ENCODE measurements at regions not wholly inside any gene's neighbourhood (a gene's known extent, or its start where the extent isn't known, plus 50 kb on each side); places are given as distances from the start of the nearest gene placed in this dataset.

DNA sequence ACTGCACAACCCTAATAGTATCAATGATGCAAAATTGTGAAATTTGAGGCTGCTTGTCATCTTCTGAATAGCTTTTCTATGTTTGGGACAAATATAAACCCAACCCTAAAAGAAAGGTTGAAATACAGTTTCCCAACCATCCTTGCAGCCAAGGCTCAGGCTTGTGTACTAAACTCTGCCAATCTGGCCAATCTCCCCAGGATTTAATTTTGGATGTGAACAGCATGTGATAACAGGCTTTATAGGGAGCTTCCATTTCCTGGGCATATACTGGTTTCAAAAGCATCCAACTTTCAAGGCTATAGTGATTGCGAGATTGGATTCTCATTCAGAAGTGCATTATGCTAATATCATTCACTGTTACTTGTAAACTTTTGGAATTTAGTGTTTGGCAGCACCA is 55.7 kb upstream of the MUCL1 start:
- FAIRE-seq, result no peak
- POLR2A ChIA-PET (ENCODE audit: partially characterized antibody), result interaction anchor here (1.2 kb wide), 1 partner anchor 9 kb away, joined by 3 read pairs; no protein-coding TSS in a partner anchor

More for the DNA sequence above, 55.7 kb upstream of the MUCL1 start:
- H3K9ac ChIP-seq (replicated peaks in 1 of 4; ENCODE audit: extremely low read depth in 1 of 4, low read depth in 3 of 4, low read length in 3 of 4), result no peak overlapping the region
- H3K9me3 ChIP-seq (ENCODE audit: insufficient read depth in 2 of 2, low read depth in 1 of 2, low read length in 1 of 2), result no peaks in the 10 kb centered on the region
- no peaks in the 10 kb centered on the region for H3K79me2 ChIP-seq (ENCODE audit: control insufficient read depth in 1 of 2, insufficient read depth in 2 of 2, low read length in 2 of 2)
- H4K8ac ChIP-seq (ENCODE audit: extremely low read depth, insufficient read depth, low read length), result no peak overlapping the region
- no peaks in the 10 kb centered on the region for H3K23me2 ChIP-seq (ENCODE audit: low read depth, low read length)
- no peak overlapping the region for H4K91ac ChIP-seq (replicated peaks; ENCODE audit: insufficient read length, low read length)
- H2BK20ac ChIP-seq (ENCODE audit: low read length), result no peak overlapping the region
- H2BK5ac ChIP-seq (ENCODE audit: low read depth, low read length), result no peak overlapping the region
- no peak overlapping the region for H3K23ac ChIP-seq (ENCODE audit: insufficient read length)
- no peaks in the 10 kb centered on the region for H4K20me1 ChIP-seq (replicated peaks in 1 of 2; ENCODE audit: control insufficient read depth in 1 of 2, insufficient read depth in 2 of 2, low read length in 2 of 2)
- no peaks in the 10 kb centered on the region for H3K27me3 ChIP-seq (replicated peaks in 1 of 4; ENCODE audit: control insufficient read depth in 3 of 4, extremely low read depth in 1 of 4, insufficient read depth in 3 of 4, low read length in 3 of 4)
- no peak overlapping the region for H3K14ac ChIP-seq (ENCODE audit: insufficient read length)
- no peaks in the 10 kb centered on the region for H3K36me3 ChIP-seq (ENCODE audit: control insufficient read depth in 2 of 4, insufficient read depth in 4 of 4, low read length in 3 of 4)
- H3K4me2 ChIP-seq (ENCODE audit: insufficient read depth in 1 of 2, low read depth in 2 of 2, low read length in 2 of 2), result no peak overlapping the region
- no peak overlapping the region for H3K4ac ChIP-seq (replicated peaks; ENCODE audit: insufficient read length, low read depth, low read length)
- no peak overlapping the region for H2AK5ac ChIP-seq (ENCODE audit: low read depth, low read length)
- H3K18ac ChIP-seq (ENCODE audit: extremely low read depth, low read length), result no peak overlapping the region
- no peak overlapping the region for H2BK15ac ChIP-seq (ENCODE audit: low read length)
- DNase-seq (ENCODE audit: low read depth in 1 of 2, low spot score in 2 of 2), result no peak
- no peak overlapping the region for H3K4me3 ChIP-seq (ENCODE audit: extremely low read depth in 1 of 4, insufficient read depth in 2 of 4, low read depth in 3 of 4, low read length in 4 of 4)
- no peaks in the 10 kb centered on the region for H3K4me1 ChIP-seq (replicated peaks in 1 of 4; ENCODE audit: control insufficient read depth in 3 of 4, insufficient read depth in 4 of 4, low read length in 3 of 4)
- 90% methylated on average over 1 of the region's 1 CpG; no CpG with 5 or more reads in 1 of the 2 experiments for WGBS, 2 experiments (ENCODE audit: extremely low coverage in 1 of 2, insufficient coverage in 1 of 2, insufficient read length in 1 of 2, insufficient replicate concordance in 2 of 2, low coverage in 1 of 2, low lambda C conversion rate in 2 of 2, missing lambda C conversion rate in 1 of 2)
- no peak overlapping the region for H4K5ac ChIP-seq (ENCODE audit: insufficient read length, low read depth, low read length)
- no peak overlapping the region for H2AFZ ChIP-seq (ENCODE audit: low read length)
- no peaks in the 10 kb centered on the region for H3K79me1 ChIP-seq (ENCODE audit: low read depth, low read length)
- CTCF ChIA-PET (ENCODE audit: partially characterized antibody), result no interaction called here
- no peak for TF ChIP-seq ASH2L (IDR thresholded peaks at IDR 0.05; ENCODE audit: low read length)
- no peak for TF ChIP-seq EGR1 (IDR thresholded peaks at IDR 0.05; ENCODE audit: borderline replicate concordance, low read depth, low read length)
- H2BK12ac ChIP-seq (ENCODE audit: low read depth, low read length), result no peak overlapping the region
- H3K56ac ChIP-seq (replicated peaks; ENCODE audit: insufficient read length, low read depth, low read length), result no peak overlapping the region
- no peak overlapping the region for H2BK120ac ChIP-seq (replicated peaks; ENCODE audit: low read depth, low read length)
- H3K27ac ChIP-seq (ENCODE audit: low read depth, low read length), result no peak overlapping the region
